Left lung (tissue), 4 donors: ENCODE measurements at regions not wholly inside any gene's neighbourhood (a gene's known extent, or its start where the extent isn't known, plus 50 kb on each side); places are given as distances from the start of the nearest gene placed in this dataset.

ENCODE experiments used
- ATAC-seq: fragments of 200-7000 bp; cut with Tn5 transposase; one replicate; pipeline ENCODE4 v1.9.1; 2020; ENCODE audit warnings: moderate library complexity
- DNase-seq, 4 donors: peaks; one replicate each; pipeline ENCODE4 v3.0.0-alpha.2; 2013 to 2020
- H3K27ac ChIP-seq, 2 donors: fragments of 200-600 bp; sonication (generic) in 1 of 2; one replicate each; pipeline versions ENCODE4 v1.5.0 to v1.8.0; 2020 to 2021
- H3K27me3 ChIP-seq, 2 donors: fragments of 200-600 bp; sonication (generic) in 1 of 2; one replicate each; pipeline versions ENCODE4 v1.5.0 to v1.8.0; 2020 to 2021
- H3K36me3 ChIP-seq, 2 donors: fragments of 200-600 bp; sonication (generic) in 1 of 2; one replicate each; pipeline versions ENCODE4 v1.5.0 to v1.8.0; 2020 to 2021
- H3K4me1 ChIP-seq, 2 donors: fragments of 200-600 bp; one replicate each; pipeline ENCODE4 v1.8.0; 2021
- H3K4me3 ChIP-seq, 2 donors: fragments of 200-600 bp; sonication (generic) in 1 of 2; one replicate each; pipeline versions ENCODE4 v1.5.0 to v1.8.0; 2020 to 2021; ENCODE audit warnings: mild to moderate bottlenecking in 1 of 2
- H3K9me3 ChIP-seq, 2 donors: fragments of 200-600 bp; sonication (generic) in 1 of 2; one replicate each; pipeline versions ENCODE4 v1.5.0 to v1.8.0; 2020 to 2021
- intact Hi-C, 2 donors: fragments of 100-400 bp; cut with DNase I; formaldehyde crosslinking; loops; one replicate each; pipeline versions ENCODE4 v1.11.2 to v1.14.2; 2022
- TF ChIP-seq, protein P1 (sequence below), 2 donors: fragments of 200-600 bp; sonication (generic) in 1 of 2; IDR thresholded peaks; one replicate each; pipeline versions ENCODE4 v1.5.0 to v1.8.0; 2021; ENCODE audit warnings: antibody characterized with exemption in 2 of 2
- donor health status: DM: no; HTN: yes; CAD: no.
- donor health status: DM: no; HTN: no; CAD: no.

DNA sequence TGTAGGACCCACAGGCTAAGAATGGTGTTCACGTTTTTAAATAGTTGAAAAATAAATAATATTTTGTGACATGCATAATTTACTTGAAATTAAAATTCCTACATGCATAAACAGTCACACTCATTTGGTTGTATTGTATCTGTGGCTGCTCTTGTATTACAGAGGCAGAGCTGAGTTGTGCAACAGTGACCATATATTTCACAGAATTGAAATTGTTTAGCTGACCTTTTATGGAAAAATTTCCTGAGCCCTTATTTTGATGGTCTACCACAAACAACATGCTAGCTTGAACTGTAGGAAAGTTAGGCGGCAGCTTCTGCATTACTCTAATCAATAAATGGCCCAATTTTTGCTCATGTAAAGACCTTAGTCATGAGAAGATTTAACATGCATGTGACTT lies 633.4 kb upstream of the AADAT start:
- TF ChIP-seq, protein P1, sequence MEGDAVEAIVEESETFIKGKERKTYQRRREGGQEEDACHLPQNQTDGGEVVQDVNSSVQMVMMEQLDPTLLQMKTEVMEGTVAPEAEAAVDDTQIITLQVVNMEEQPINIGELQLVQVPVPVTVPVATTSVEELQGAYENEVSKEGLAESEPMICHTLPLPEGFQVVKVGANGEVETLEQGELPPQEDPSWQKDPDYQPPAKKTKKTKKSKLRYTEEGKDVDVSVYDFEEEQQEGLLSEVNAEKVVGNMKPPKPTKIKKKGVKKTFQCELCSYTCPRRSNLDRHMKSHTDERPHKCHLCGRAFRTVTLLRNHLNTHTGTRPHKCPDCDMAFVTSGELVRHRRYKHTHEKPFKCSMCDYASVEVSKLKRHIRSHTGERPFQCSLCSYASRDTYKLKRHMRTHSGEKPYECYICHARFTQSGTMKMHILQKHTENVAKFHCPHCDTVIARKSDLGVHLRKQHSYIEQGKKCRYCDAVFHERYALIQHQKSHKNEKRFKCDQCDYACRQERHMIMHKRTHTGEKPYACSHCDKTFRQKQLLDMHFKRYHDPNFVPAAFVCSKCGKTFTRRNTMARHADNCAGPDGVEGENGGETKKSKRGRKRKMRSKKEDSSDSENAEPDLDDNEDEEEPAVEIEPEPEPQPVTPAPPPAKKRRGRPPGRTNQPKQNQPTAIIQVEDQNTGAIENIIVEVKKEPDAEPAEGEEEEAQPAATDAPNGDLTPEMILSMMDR (IDR thresholded peaks at IDR 0.05): no peak
- Histone ChIP-seq H3K36me3 (no peaks in the 10 kb centered on the region), H3K4me3 (no peak overlapping the region), H3K9me3 (peaks cover 0 to 4% of the 10 kb centered on the region in 2 donors), H3K27ac (no peak overlapping the region), H3K27me3 (no peaks in the 10 kb centered on the region), H3K4me1 (no peaks in the 10 kb centered on the region)
- intact Hi-C loops: no loop called here
- ATAC-seq: no peak
- DNase-seq: no peak

DNA sequence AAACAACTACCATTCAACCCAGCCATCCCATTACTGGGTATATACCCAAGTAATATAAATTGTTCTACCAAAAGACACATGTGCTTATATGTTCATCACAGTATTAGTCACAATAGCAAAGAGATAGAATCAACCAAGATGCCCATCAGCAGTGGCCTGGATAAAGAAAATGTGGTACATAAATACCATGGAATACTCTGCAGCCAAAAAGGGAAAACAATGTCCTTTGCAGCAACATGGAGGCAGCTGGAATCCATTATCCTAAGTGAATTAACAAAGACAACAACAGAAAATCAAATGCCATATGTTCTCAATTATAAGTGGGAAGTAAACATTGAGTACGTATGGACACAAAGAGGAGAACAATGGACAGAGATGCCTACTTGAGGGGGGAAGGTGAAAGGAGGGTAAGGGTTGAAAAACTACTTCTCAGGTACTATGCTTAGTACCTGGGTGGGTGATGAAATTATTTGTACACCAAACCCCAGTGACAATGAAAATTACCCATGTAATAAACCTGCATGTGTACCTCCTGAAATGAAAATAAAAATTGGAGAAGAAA lies 632.1 kb upstream of the AADAT start:
- TF ChIP-seq, protein P1 (IDR thresholded peaks at IDR 0.05): no peak
- no peak for ATAC-seq
- Histone ChIP-seq H3K36me3 (no peaks in the 10 kb centered on the region), H3K4me3 (no peak overlapping the region), H3K4me1 (no peaks in the 10 kb centered on the region), H3K27ac (no peak overlapping the region), H3K9me3 (peaks cover 0 to 4% of the 10 kb centered on the region in 2 donors), H3K27me3 (no peaks in the 10 kb centered on the region)
- intact Hi-C loops: no loop called here
- no peak for DNase-seq

DNA sequence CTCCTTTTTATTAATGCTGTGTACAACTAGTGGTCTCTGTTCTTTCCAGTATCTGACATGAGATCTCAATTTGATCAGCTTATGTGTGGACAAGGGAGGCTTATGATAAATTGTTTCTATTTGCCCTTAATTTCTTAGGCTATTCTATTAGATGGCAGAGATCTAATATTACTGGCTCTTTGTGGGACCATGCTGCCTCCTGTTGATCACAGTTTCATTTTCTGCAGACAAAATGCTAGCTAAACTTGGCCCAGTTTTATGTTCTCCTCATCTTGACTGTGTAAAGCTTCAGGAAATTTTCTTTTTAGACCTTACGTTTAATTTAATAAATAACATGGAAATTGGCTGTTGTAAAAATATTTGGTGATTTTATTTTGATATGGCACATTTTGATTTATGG lies 627.1 kb upstream of the AADAT start:
- ATAC-seq: no peak

DNA sequence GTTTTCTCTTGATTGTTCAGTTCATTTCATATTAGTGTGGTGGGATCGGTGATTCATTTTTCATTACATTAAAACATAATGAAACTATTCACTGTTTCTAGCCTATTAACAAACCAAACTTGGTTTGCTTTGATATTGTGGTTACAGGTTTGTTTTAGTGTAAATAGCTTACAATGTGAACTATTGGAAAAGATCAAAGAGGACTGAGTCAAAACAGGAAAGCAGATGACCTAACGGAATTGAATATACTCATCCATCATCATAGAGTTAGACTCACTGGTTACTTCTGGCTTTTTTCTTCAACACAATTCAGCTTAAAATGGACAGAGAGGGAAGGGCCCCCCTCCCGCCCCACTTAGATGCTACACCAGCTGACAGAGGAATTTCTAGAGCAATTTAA lies 616.2 kb upstream of the AADAT start:
- TF ChIP-seq, protein P1 (IDR thresholded peaks at IDR 0.05): no peak
- ATAC-seq (no peak), DNase-seq (no peak)
- Histone ChIP-seq H3K27me3 (no peaks in the 10 kb centered on the region), H3K27ac (no peak overlapping the region), H3K36me3 (no peaks in the 10 kb centered on the region), H3K4me3 (no peak overlapping the region), H3K4me1 (no peaks in the 10 kb centered on the region), H3K9me3 (no peaks in the 10 kb centered on the region)
- intact Hi-C loops: no loop called here

More for the DNA sequence above, 627.1 kb upstream of the AADAT start:
- Histone ChIP-seq H3K4me3 (no peak overlapping the region), H3K27ac (no peak overlapping the region), H3K27me3 (no peaks in the 10 kb centered on the region), H3K9me3 (peaks cover 0 to 2% of the 10 kb centered on the region in 2 donors), H3K4me1 (no peaks in the 10 kb centered on the region), H3K36me3 (no peaks in the 10 kb centered on the region)
- TF ChIP-seq, protein P1 (IDR thresholded peaks at IDR 0.05): no peak
- intact Hi-C loops: no loop called here
- DNase-seq: no peak

DNA sequence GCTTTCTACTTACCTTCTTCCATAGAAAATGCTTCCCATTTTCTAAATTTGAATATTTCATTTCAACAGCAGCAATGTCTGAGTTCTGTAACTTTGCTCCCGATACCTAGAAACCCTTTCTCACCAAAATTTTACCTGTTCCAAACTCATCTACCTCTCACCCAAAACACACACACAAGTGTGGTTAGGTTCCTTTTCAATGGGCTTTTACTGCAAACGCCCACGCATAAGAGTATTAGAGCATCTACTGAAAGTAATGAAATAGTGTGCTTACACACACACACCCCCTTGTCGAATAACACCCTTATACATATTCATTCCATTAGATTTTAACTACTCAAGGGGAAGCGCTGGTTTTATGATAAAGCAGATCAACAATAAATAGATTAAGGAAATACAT lies 610.3 kb upstream of the AADAT start:
- H3K36me3 ChIP-seq: no peaks in the 10 kb centered on the region
- ATAC-seq (no peak), DNase-seq (no peak)
- no peaks in the 10 kb centered on the region for H3K27me3 ChIP-seq
- TF ChIP-seq, protein P1 (IDR thresholded peaks at IDR 0.05): no peak
- no peaks in the 10 kb centered on the region for H3K9me3 ChIP-seq
- no peak overlapping the region for H3K27ac ChIP-seq
- no peaks in the 10 kb centered on the region for H3K4me1 ChIP-seq
- intact Hi-C loops: no loop called here
- no peak overlapping the region for H3K4me3 ChIP-seq
